GM18520 (cell line): ENCODE measurements at regions not wholly inside any gene's neighbourhood (a gene's known extent, or its start where the extent isn't known, plus 50 kb on each side); places are given as distances from the start of the nearest gene placed in this dataset.
"Not testable (repeated sequence)": the region's sequence is repeated elsewhere in the genome, so short reads cannot be mapped to it uniquely, and the experiment has no call there.

ENCODE experiments used
- ATAC-seq: cut with Tn5 transposase; IDR thresholded peaks from one replicate; pipeline ENCODE4 v1.9.1; 2021; ENCODE audit not compliant: unreplicated experiment

GRCh38 chr4:11687727-11688126 is 259.0 kb upstream of the HS3ST1 start:
- ATAC-seq: no peak

DNA sequence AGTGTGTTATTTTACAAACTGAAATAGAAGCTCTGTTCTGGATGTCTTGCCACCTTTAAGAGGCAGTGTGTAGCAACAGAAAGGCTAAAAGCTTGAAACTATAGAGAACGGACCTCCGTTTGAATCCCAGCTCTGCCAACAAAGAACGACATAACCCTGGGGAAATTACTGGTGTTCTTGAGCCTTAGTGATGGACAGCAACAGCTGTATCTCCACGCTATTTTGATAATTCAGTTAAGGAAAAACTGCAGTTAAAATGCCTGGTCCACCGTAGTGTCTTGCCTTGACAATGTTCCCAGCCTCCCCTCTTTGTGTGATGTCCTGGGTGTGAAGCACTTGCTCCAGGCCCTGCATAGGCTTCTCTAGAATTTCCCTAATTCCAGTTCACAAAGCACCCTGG is 256.8 kb upstream of the HS3ST1 start:
- ATAC-seq: no peak

DNA sequence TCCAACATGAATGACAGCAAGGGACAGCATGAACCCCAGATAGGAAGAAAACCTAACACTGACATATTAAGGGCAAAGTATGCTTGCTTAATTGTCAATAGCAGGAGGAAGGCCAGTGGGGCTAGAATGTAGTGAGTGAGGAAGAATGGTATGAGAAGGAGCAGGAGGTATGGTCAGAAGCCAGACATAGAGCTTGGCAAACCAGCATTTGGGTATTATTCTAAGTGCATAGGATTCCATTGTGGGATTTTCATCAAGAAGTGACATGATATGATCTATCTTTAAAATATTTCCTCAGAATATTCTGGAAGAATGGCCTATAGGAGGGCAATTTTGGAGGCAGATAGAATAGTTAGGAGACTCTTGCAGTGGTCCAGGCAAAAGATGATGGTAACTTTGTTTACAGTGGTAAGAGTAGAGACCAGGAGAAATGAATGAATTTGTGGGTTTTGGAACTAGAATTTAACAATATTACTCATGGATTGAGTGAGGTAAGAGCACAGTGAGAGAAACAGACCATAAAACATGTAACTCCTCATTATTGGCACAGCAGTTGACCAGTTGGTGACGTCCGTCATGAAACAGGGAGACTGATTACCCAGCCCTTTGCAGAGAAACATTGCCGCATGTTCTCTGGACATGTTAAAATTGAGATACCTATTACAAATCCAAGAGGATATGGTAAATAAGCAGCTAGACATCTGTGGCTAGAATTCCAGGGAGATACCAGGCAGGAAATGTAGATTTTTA is 246.5 kb upstream of the HS3ST1 start:
- ATAC-seq: no peak

GRCh38 chr4:11670304-11670703 is 241.6 kb upstream of the HS3ST1 start:
- no peak for ATAC-seq

DNA sequence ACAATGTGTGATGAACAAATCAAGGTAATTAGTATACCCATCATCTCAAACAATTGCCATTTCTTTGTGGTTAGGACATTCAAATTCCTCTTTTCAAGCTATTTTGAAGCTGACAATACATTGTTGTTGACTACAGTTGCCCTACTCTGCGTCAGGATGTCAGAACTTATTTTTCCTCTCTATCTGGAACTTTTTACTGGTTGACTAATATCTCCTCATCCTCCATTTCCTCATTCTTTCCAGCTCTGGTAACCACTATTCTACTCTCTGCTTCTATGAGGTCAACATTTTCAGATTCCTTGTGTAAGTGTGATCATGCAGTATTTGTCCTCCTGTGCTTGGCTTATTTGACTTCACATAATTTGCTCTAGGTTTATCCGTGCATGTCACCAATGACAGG is 240.5 kb upstream of the HS3ST1 start:
- no peak for ATAC-seq

GRCh38 chr4:11663114-11663513 is 234.4 kb upstream of the HS3ST1 start:
- no peak for ATAC-seq

GRCh38 chr4:11650801-11651596 is 222.3 kb upstream of the HS3ST1 start:
- no peak for ATAC-seq

DNA sequence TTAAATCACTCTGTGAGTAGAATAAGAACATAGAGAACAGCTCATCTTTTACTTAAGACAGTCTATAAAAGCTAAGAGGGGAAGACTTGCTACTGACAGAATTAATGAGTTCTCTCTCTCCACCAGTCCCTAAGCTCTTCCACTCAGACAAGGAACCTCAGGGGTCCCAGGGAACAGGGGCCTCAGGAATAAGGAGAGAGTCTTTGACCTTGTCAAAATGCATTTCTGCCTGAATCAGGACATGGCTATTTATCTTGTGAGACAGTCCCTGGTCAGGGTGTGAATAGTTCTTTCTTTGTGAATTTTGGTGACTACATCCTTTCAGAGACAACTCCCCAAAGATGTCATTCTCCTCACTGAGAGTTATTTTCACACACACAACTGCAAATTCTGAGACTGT is 218.7 kb upstream of the HS3ST1 start:
- no peak for ATAC-seq

DNA sequence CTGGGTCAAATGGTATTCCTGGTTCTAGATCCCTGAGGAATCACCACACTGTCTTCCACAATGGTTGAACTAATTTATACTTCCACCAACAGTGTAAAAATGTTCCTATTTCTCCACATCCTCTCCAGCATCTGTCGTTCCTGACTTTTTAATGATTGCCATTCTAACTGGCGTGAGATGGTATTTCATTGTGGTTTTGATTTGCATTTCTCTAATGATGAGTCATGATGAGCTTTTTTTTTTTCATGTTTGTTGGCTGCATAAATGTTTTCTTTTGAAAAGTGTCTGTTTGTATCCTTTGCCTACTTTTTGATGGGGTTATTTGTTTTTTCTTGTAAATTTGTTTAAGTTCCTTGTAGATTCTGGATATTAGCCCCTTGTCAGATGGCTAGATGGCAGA is 214.4 kb upstream of the HS3ST1 start:
- not testable (repeated sequence) for ATAC-seq

GRCh38 chr4:11640584-11640983 is 211.9 kb upstream of the HS3ST1 start:
- ATAC-seq: no peak

GRCh38 chr4:11636551-11636950 is 207.9 kb upstream of the HS3ST1 start:
- no peak for ATAC-seq

DNA sequence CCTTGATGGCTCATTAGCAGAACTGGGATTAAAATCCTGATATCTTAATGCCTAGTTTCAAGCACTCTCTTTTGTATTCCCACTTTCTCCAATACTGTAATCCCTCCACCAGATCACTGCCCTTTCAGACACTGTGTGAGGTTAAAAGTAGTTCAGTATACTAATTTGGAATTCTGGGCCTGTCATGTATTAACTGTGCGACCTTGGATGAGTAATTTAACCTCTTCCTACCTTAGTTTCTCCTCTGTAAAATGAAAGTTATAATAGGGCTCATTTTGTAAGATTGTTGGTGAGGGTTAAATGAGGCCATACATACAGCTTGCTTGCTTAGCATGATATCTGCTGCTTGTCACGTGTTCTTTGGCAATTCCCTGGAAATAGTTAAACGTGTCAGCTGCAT is 207.3 kb upstream of the HS3ST1 start:
- no peak for ATAC-seq

- no peak for ATAC-seq
Measured at GRCh38 chr4:11635342-11635741, 206.6 kb upstream of the HS3ST1 start.

DNA sequence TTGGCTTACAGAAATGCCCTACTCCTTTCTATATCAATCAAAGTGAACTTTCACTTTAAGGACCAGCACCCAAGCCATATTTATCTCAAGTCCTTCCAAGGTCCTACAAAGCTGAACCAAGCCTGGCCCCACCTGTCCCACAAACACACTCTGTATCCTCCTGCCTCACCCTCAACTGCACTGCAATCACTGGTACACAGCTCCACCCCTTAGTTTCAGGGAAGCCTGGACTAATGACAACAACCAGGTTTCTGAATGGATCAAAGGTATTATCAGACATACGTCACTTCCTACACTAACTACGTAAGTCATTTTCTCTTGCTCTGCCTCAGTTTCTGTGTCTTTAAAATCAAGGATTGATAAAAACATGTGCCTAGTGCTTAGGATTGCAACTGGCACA is 205.6 kb upstream of the HS3ST1 start:
- no peak for ATAC-seq

GRCh38 chr4:11633430-11633829 is 204.7 kb upstream of the HS3ST1 start:
- no peak for ATAC-seq

DNA sequence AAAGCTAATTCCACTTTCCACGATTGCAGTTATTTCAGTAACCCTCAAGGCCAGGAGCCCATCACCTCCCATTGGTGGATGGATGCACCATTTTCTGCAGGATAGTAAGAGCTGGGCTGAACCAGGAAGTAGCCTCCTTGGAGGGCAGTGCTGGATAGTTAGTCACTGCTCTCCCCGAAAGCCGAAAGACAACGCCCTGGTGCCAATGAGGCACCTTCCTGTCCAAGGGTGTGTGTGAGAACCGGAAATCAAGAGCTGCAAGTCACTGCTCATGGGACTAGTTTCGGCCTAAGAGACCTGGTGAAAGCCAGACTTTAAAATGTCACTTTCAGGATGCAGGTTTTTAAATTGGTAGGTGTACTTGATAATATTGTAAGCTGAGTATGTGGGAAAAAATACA is 203.8 kb upstream of the HS3ST1 start:
- no peak for ATAC-seq

DNA sequence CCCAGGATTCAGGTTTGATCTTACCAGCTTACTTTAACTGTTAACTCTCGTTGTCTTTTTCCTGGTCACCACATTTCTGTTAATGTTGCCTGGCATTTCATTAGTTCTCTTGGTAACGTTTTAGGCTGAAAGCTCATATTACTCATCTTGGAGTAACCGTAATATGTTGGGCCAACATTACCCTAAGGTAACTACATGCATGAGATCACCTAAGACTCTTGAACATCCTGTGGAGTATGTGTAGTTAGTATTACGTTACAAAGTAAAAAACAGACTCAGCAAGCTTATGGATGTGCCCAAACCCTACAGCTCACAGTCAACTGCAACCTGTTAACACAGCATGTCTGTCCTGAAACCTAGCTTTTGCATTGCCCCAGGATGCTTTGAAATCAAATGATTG is 203.3 kb upstream of the HS3ST1 start:
- no peak for ATAC-seq

DNA sequence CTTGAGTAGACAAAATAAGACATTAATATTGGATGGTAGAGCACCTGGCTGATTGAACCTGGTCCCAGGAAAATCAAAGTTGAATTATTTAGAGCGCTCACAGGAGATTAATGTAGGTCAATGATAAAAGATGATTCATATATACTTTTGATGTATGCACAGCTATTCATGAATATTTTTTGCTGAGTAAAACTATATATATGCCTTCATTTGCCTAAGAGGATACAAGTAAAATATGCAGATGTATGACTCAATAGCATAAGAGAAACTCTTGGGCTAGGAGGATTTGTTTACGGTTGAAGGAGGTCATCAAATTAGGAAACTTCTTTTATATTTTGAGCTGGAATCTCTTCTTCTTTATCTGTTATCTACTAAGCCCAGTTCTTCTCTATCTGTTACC is 202.7 kb upstream of the HS3ST1 start:
- ATAC-seq: no peak

DNA sequence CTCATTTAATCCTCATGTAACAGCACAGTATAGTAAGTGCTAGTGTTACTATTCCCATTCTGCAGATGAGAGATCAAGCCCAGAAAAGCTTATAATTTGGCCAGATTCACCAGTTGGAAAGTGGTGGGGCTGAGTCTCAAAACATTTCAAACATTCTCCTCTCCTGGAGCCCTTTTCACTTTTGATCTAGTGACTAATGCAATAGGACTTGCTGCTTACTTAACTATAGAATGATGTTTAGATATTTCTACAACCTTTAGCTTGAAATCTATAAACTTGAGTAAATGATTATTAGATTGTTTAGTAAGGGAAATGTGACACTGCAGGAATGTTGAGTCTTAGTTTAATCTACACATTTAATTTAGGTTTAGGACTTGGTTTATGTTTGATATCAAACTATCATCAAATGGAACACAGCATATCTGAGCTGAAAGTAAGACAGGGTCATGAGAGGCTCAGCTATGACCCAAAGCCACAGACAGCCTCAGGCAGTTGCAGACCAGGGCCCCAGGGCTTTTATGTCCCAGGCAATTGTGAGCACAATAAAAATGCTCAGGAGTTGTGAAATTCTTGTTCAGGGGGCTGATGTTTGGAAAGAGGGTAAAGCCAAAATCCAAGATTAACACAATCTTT is 199.5 kb upstream of the HS3ST1 start:
- ATAC-seq: no peak

DNA sequence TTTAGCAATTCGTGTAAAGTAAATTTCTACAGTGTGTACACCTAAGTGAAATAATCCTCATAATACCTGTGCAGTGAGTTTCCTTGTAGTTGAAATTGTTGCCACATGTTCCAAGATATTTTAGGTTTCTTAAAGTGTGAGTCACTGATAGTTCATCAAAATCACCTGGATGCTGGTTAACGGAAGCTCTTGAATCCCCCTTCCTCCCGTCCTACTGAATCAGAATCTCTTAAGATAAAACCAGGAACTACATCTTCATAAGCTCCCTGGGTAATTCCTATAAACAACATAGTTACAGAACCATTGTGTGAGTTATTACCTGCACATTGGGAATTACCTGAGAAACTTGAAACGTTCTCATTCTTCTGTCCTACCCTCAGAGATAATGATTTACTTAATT is 197.4 kb upstream of the HS3ST1 start:
- ATAC-seq: no peak

- ATAC-seq: no peak
Measured at GRCh38 chr4:11625211-11625610, 196.5 kb upstream of the HS3ST1 start.

GRCh38 chr4:11624370-11624769 is 195.7 kb upstream of the HS3ST1 start:
- no peak for ATAC-seq
